ENCODE measurements at regions not wholly inside any gene's neighbourhood (a gene's known extent, or its start where the extent isn't known, plus 50 kb on each side); places are given as distances from the start of the nearest gene placed in this dataset.

- no peak for TF ChIP-seq CTCF (conservative IDR thresholded peaks at IDR 0.05)
- no peak for DNase-seq
- no peak overlapping the region for H4K5ac ChIP-seq (ENCODE audit: insufficient read length, low read depth, low read length)
These were observed 74.5 kb upstream of the PRKCQ start for GRCh38 chr10:6654571-6654970.

More at GRCh38 chr10:6654571-6654970, 74.5 kb upstream of the PRKCQ start:
- Histone ChIP-seq H3K9me3 (ENCODE audit: control insufficient read depth, low read depth, low read length) (no peaks in the 10 kb centered on the region), H3K4ac (ENCODE audit: low read depth, low read length) (no peak overlapping the region), H2BK120ac (ENCODE audit: low read depth, low read length, poor library complexity, severe bottlenecking) (no peak overlapping the region), H2AFZ (ENCODE audit: low read length) (no peak overlapping the region), H2BK15ac (ENCODE audit: low read depth, low read length) (no peak overlapping the region), H3K79me1 (ENCODE audit: insufficient read depth, low read depth, low read length, poor library complexity, severe bottlenecking) (no peaks in the 10 kb centered on the region), H2BK5ac (ENCODE audit: insufficient read length, low read length) (no peak overlapping the region), H3K79me2 (ENCODE audit: insufficient read depth, low read length) (no peaks in the 10 kb centered on the region), H3T11ph (ENCODE audit: low read length) (no peak overlapping the region), H4K91ac (ENCODE audit: insufficient read length, low read depth, low read length) (no peak overlapping the region), H3K27ac (ENCODE audit: insufficient read length, low read depth, low read length) (no peak overlapping the region), H2AK5ac (ENCODE audit: insufficient read length, low read length) (no peak overlapping the region), H3K27me3 (ENCODE audit: insufficient read depth, low read length) (no peaks in the 10 kb centered on the region), H3K23ac (ENCODE audit: insufficient read length, low read depth, low read length) (no peak overlapping the region), H3K14ac (ENCODE audit: insufficient read depth, low read length) (no peak overlapping the region), H3K4me1 (ENCODE audit: insufficient read depth, low read length) (no peaks in the 10 kb centered on the region), H3K9ac (ENCODE audit: extremely low read depth, insufficient read length, low read length) (no peak overlapping the region), H3K23me2 (ENCODE audit: insufficient read length, low read depth, low read length, poor library complexity, severe bottlenecking) (no peaks in the 10 kb centered on the region), H4K8ac (replicated peaks; ENCODE audit: insufficient read length, low read depth, low read length) (no peak overlapping the region), H3K56ac (ENCODE audit: insufficient read length, low read depth, low read length) (no peak overlapping the region), H3K4me2 (ENCODE audit: insufficient read depth, insufficient read length, low read length) (no peak overlapping the region), H3K18ac (ENCODE audit: insufficient read length, low read depth, low read length) (no peak overlapping the region), H4K20me1 (ENCODE audit: control insufficient read depth, insufficient read depth, insufficient read length) (no peaks in the 10 kb centered on the region), H2BK20ac (ENCODE audit: low read depth, low read length, poor library complexity, severe bottlenecking) (no peak overlapping the region), H2BK12ac (ENCODE audit: insufficient read length, low read depth, low read length) (no peak overlapping the region)
- peaks cover 0 to 6% (median 0%) of the 10 kb centered on the region in 3 experiments; a peak in 2 of 7 replicates for H3K36me3 Mint-ChIP-seq (ENCODE audit: insufficient read depth in 1 of 3, low read depth in 3 of 3)
- no peaks in the 10 kb centered on the region; a peak in 1 of 5 replicates for H3K9me3 Mint-ChIP-seq
- H3K4me3 Mint-ChIP-seq: no peak overlapping the region
- H3K27ac Mint-ChIP-seq: no peak overlapping the region; a peak in 1 of 7 replicates
- no peaks in the 10 kb centered on the region for H3K27me3 Mint-ChIP-seq (ENCODE audit: low read depth)
- H3K4me1 Mint-ChIP-seq: peaks cover 8 to 13% of the 10 kb centered on the region in 2 experiments
- WGBS (ENCODE audit: extremely low coverage, insufficient read length, low lambda C conversion rate): no CpG with 5 or more reads among the region's 2 CpGs

All from H9 (cell line).